ENCODE measurements at regions not wholly inside any gene's neighbourhood (a gene's known extent, or its start where the extent isn't known, plus 50 kb on each side); places are given as distances from the start of the nearest gene placed in this dataset.

DNA sequence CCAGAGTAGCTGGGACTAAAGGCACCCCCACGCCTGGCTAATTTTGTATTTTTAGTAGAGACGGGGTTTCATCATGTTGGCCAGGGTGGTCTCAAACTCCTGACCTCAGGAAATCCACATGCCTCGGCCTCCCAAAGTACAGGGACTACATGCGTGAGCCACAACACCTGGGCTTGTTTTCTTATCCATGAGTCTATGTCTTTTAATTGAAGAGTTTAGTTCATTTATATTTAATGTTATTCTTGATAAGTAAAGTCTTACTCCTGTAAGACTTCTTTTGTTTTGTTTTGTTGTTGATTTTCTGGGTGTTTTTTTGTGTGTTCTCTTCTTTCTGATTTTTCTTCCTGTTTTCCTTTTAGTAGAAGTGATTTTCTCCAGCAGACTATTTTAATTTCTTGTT lies 621.0 kb downstream of the LTN1 start:
- Histone ChIP-seq H3K9me3 (replicated peaks in 1 of 2; ENCODE audit: control insufficient read depth in 1 of 2, insufficient read depth in 1 of 2, low read length in 2 of 2) (peaks cover 0 to 4% of the 10 kb centered on the region in 2 donors), H3K79me2 (ENCODE audit: insufficient read depth, low read length) (no peaks in the 10 kb centered on the region), H3K36me3 (replicated peaks in 1 of 2; ENCODE audit: control insufficient read depth in 1 of 2, insufficient read depth in 2 of 2, low read length in 2 of 2) (no peaks in the 10 kb centered on the region), H3K27ac (ENCODE audit: low read depth in 1 of 2, low read length in 2 of 2) (no peak overlapping the region), H4K20me1 (ENCODE audit: insufficient read depth, low read length) (no peaks in the 10 kb centered on the region), H3K4me1 (ENCODE audit: control insufficient read depth in 1 of 2, insufficient read depth in 2 of 2, low read length in 2 of 2) (no peaks in the 10 kb centered on the region), H3K9ac (ENCODE audit: insufficient read depth, low read length, poor library complexity, severe bottlenecking) (no peak overlapping the region), H3K27me3 (ENCODE audit: control insufficient read depth in 2 of 2, insufficient read depth in 2 of 2, low read length in 2 of 2) (no peaks in the 10 kb centered on the region), H2AFZ (ENCODE audit: insufficient read depth, low read depth, low read length, poor library complexity, severe bottlenecking) (no peak overlapping the region), H3K4me2 (replicated peaks; ENCODE audit: extremely low read depth, low read length, poor library complexity, severe bottlenecking) (no peak overlapping the region), H3K4me3 (replicated peaks in 1 of 3; ENCODE audit: low read depth in 2 of 3, low read length in 3 of 3) (no peak overlapping the region)
- Mint-ChIP-seq H3K27me3 (ENCODE audit: low read depth in 3 of 3) (no peaks in the 10 kb centered on the region), H3K9me3 (peaks cover 6 to 12% (median 11%) of the 10 kb centered on the region in 7 donors), H3K4me1 (no peaks in the 10 kb centered on the region), H3K27ac (no peak overlapping the region), H3K36me3 (no peaks in the 10 kb centered on the region), H3K4me3 (no peak overlapping the region)
- DNase-seq = no peak
- WGBS (ENCODE audit: insufficient coverage) = 100% methylated on average over 2 of the region's 4 CpGs
- intact Hi-C loops (cut with micrococcal nuclease) = no loop called here
- no peak for TF ChIP-seq CTCF (IDR thresholded peaks at IDR 0.05)

DNA sequence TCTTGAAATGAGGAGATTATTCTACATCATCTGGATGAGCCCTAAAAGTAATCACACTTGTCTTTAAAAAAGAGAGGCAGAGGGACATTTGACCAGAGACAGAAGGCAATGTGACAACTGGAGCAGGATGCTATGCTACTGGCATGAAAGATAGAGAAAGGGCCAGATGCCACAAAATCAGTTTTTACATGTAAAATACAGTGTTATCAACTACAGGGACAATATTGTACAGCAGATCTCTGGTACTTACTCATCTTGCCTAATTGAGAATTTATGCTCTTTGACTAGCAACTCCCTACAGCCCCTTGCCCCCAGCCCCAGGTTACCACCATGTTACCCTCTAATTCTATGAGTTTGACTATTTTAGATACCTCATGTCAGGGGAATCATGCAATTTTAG lies 633.4 kb downstream of the LTN1 start:
- Mint-ChIP-seq H3K4me1 (peaks cover 2% of the 10 kb centered on the region), H3K9me3 (no peaks in the 10 kb centered on the region), H3K27ac (no peak overlapping the region), H3K36me3 (no peaks in the 10 kb centered on the region), H3K27me3 (ENCODE audit: low read depth in 3 of 3) (peaks cover 0 to 2% (median 0%) of the 10 kb centered on the region in 3 donors), H3K4me3 (no peak overlapping the region)
- Histone ChIP-seq H3K36me3 (replicated peaks in 1 of 2; ENCODE audit: control insufficient read depth in 1 of 2, insufficient read depth in 2 of 2, low read length in 2 of 2) (no peaks in the 10 kb centered on the region), H3K9me3 (replicated peaks in 1 of 2; ENCODE audit: control insufficient read depth in 1 of 2, insufficient read depth in 1 of 2, low read length in 2 of 2) (no peaks in the 10 kb centered on the region), H2AFZ (ENCODE audit: insufficient read depth, low read depth, low read length, poor library complexity, severe bottlenecking) (no peak overlapping the region), H4K20me1 (ENCODE audit: insufficient read depth, low read length) (no peaks in the 10 kb centered on the region), H3K4me3 (replicated peaks in 1 of 3; ENCODE audit: low read depth in 2 of 3, low read length in 3 of 3) (no peak overlapping the region), H3K4me1 (ENCODE audit: control insufficient read depth in 1 of 2, insufficient read depth in 2 of 2, low read length in 2 of 2) (no peaks in the 10 kb centered on the region), H3K79me2 (ENCODE audit: insufficient read depth, low read length) (no peaks in the 10 kb centered on the region), H3K27me3 (ENCODE audit: control insufficient read depth in 2 of 2, insufficient read depth in 2 of 2, low read length in 2 of 2) (no peaks in the 10 kb centered on the region), H3K4me2 (replicated peaks; ENCODE audit: extremely low read depth, low read length, poor library complexity, severe bottlenecking) (no peak overlapping the region), H3K9ac (ENCODE audit: insufficient read depth, low read length, poor library complexity, severe bottlenecking) (no peak overlapping the region), H3K27ac (ENCODE audit: low read depth in 1 of 2, low read length in 2 of 2) (no peak overlapping the region)
- no peak for TF ChIP-seq CTCF (IDR thresholded peaks at IDR 0.05)
- no peak for DNase-seq
- intact Hi-C loops (cut with micrococcal nuclease) = no loop called here
